Naive B cell (primary cell): ENCODE measurements at regions not wholly inside any gene's neighbourhood (a gene's known extent, or its start where the extent isn't known, plus 50 kb on each side); places are given as distances from the start of the nearest gene placed in this dataset.

Experiments used
- ATAC-seq, 2 donors: fragments of 150-1000 bp; cut with Tn5 transposase; 2 replicates each; pipeline ENCODE4 v1.10.0; 2021; ENCODE audit warnings: low read depth in 2 of 2, mild to moderate bottlenecking in 2 of 2, moderate library complexity in 2 of 2
- DNase-seq: peaks from one replicate; pipeline ENCODE4 v3.0.0; 2022
- H3K27ac Mint-ChIP-seq, 6 donors: one replicate each; pipeline ENCODE4 v1.8.0; 2020 to 2022; ENCODE audit warnings: mild to moderate bottlenecking in 6 of 6, mixed read lengths in 6 of 6, moderate library complexity in 5 of 6, inconsistent platforms in 2 of 6
- H3K27me3 Mint-ChIP-seq, 3 donors: one replicate each; pipeline ENCODE4 v1.8.0; 2021 to 2022; ENCODE audit warnings: mixed read lengths in 3 of 3, mild to moderate bottlenecking in 1 of 3
- H3K36me3 Mint-ChIP-seq, 2 donors: one replicate each; pipeline ENCODE4 v1.8.0; 2020 to 2022; ENCODE audit warnings: mixed read lengths in 2 of 2, inconsistent platforms in 1 of 2, mild to moderate bottlenecking in 1 of 2
- H3K4me1 Mint-ChIP-seq, 3 donors: one replicate each; pipeline ENCODE4 v1.8.0; 2020 to 2022; ENCODE audit warnings: mixed read lengths in 3 of 3, inconsistent platforms in 1 of 3, mild to moderate bottlenecking in 1 of 3, moderate library complexity in 1 of 3
- H3K4me3 Mint-ChIP-seq, 8 donors: one replicate each; pipeline ENCODE4 v1.8.0; 2020 to 2022; ENCODE audit warnings: mild to moderate bottlenecking in 8 of 8, mixed read lengths in 8 of 8, moderate library complexity in 8 of 8, inconsistent platforms in 2 of 8
- H3K9me3 Mint-ChIP-seq, 7 donors: one replicate each; pipeline ENCODE4 v1.8.0; 2020 to 2022; ENCODE audit warnings: mixed read lengths in 7 of 7, mild to moderate bottlenecking in 5 of 7, inconsistent platforms in 2 of 7, moderate library complexity in 1 of 7

DNA sequence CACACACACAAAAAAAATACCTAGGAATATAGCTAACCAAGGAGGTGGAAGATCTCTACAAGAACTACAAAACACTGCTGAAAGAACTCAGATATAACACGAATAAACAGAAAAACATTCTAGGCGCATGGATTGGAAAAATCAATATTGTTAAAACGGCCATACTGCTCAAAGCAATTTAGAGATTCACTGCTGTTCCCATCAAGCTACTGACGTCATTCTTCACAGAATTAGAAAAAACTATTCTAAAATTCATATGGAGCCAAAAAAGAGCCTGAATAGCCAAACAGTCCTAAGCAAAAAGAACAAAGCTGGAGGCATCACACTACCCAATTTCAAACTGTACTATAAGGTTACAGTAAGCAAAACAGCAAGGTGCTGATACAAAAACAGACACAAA is 390.2 kb downstream of the IDS start:
- Mint-ChIP-seq H3K27me3 (no peaks in the 10 kb centered on the region), H3K27ac (no peak overlapping the region), H3K36me3 (peaks cover 0 to 10% of the 10 kb centered on the region in 2 donors), H3K4me3 (no peak overlapping the region), H3K9me3 (peaks cover under 1 to 19% (median 14%) of the 10 kb centered on the region in 7 donors), H3K4me1 (no peaks in the 10 kb centered on the region)
- no peak for DNase-seq
- ATAC-seq, result no peak

DNA sequence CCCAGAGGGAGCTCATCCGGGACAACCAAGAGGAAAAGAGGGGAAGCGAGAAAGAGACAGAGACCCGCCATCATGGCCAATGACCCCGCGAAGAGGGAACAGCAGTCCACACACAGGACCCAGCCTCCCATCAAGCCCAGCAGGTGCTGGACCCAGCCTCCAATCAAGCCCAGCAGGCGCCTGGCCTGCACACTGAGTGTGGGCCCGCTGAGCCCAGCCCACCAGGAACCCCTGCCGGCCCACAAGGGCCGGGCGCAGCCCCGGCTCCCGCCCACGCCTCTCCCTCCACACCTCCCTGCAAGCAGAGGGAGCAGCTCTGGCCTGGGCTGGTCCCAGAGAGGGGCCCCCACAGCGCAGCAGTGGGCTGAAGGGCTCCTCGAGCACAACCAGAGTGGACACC is 391.1 kb downstream of the IDS start:
- DNase-seq (no peak), ATAC-seq (no peak)
- no peak overlapping the region for H3K4me3 Mint-ChIP-seq
- H3K27me3 Mint-ChIP-seq, result no peaks in the 10 kb centered on the region
- no peaks in the 10 kb centered on the region for H3K4me1 Mint-ChIP-seq
- peaks cover 7 to 25% (median 18%) of the 10 kb centered on the region in 7 donors for H3K9me3 Mint-ChIP-seq
- peak overlapping the region in 1 of 6 donors; percentile 14 for H3K27ac Mint-ChIP-seq
- H3K36me3 Mint-ChIP-seq, result peaks cover 0 to 18% of the 10 kb centered on the region in 2 donors

- peaks cover 0 to 4% (median 1%) of the 10 kb centered on the region in 7 donors for H3K9me3 Mint-ChIP-seq
- no peak for ATAC-seq
- no peak for DNase-seq
- H3K36me3 Mint-ChIP-seq, result no peaks in the 10 kb centered on the region
- no peak overlapping the region for H3K27ac Mint-ChIP-seq
- no peaks in the 10 kb centered on the region for H3K4me1 Mint-ChIP-seq
- H3K27me3 Mint-ChIP-seq, result no peaks in the 10 kb centered on the region
- H3K4me3 Mint-ChIP-seq, result no peak overlapping the region
Measured at GRCh38 chrX:149097786-149098185, 407.3 kb downstream of the IDS start.

DNA sequence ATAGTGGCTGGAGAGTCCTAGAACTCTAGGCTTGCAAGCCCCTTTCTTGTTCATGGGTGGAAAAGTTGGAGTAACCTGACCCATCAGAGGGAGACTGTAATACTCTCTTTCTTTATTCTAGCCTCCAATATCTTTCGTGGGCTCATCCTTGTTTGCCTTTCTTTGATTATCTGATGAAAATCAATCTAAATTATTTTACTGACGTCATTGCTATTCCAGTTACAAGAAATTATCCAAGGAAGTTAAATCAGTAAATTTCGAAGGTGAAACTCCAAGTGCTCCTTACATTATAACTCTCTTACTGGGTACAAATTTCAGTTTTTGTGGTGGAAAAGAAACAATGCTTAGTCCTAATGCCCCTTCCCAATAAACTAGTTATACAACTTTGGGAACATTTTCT is 412.9 kb downstream of the IDS start:
- Mint-ChIP-seq H3K9me3 (peaks cover 0 to 17% (median 6%) of the 10 kb centered on the region in 7 donors), H3K4me3 (no peak overlapping the region), H3K4me1 (no peaks in the 10 kb centered on the region), H3K27me3 (no peaks in the 10 kb centered on the region), H3K27ac (no peak overlapping the region), H3K36me3 (no peaks in the 10 kb centered on the region)
- DNase-seq (no peak), ATAC-seq (no peak)

GRCh38 chrX:149079805-149080406 is 425.2 kb downstream of the IDS start:
- Mint-ChIP-seq H3K27me3 (peaks cover 0 to 8% (median 0%) of the 10 kb centered on the region in 3 donors), H3K4me3 (no peak overlapping the region)
- no peak for ATAC-seq

GRCh38 chrX:149074398-149074797 is 430.7 kb downstream of the IDS start:
- peak in 1 of 2 donors; percentile 28 for ATAC-seq
- H3K36me3 Mint-ChIP-seq, result no peaks in the 10 kb centered on the region
- DNase-seq, result no peak
- no peak overlapping the region for H3K27ac Mint-ChIP-seq
- H3K9me3 Mint-ChIP-seq, result peaks cover 0 to 3% (median 0%) of the 10 kb centered on the region in 7 donors
- H3K4me3 Mint-ChIP-seq, result peak overlapping the region in 2 of 8 donors; percentile 27 to 38
- H3K4me1 Mint-ChIP-seq, result peaks cover 0 to 10% (median 0%) of the 10 kb centered on the region in 3 donors
- no peaks in the 10 kb centered on the region for H3K27me3 Mint-ChIP-seq

More at GRCh38 chrX:149079805-149080406, 425.2 kb downstream of the IDS start:
- peaks cover 0 to 1% (median 0%) of the 10 kb centered on the region in 3 donors for H3K4me1 Mint-ChIP-seq
- no peaks in the 10 kb centered on the region for H3K36me3 Mint-ChIP-seq
- peaks cover 0 to 5% (median 0%) of the 10 kb centered on the region in 7 donors for H3K9me3 Mint-ChIP-seq
- DNase-seq, result no peak
- peak overlapping the region in 1 of 6 donors; percentile 38 for H3K27ac Mint-ChIP-seq

DNA sequence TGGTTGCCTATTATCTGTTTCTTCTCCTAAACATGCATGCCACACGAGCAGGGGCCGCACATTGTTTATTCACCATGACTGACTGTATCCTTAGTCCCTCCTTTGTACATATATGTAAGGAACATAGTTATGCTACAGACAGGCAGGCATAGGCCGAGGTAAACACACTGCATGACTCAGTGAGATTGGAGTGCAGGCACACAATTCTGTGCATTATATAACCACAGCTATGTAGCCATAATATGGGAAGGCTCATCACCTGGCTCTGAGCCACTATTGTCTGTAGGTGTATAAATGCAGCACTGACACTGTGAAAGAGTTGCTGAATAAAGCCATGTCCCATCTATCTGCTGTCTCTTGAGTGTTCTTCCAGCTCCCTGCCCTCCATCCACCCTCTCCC is 431.6 kb downstream of the IDS start:
- Mint-ChIP-seq H3K4me1 (peaks cover 0 to 10% (median 0%) of the 10 kb centered on the region in 3 donors), H3K9me3 (peaks cover 0 to 3% (median 0%) of the 10 kb centered on the region in 7 donors), H3K27ac (peak overlapping the region in 1 of 6 donors; percentile 46), H3K4me3 (peak overlapping the region in 1 of 8 donors; percentile 42), H3K27me3 (no peaks in the 10 kb centered on the region), H3K36me3 (no peaks in the 10 kb centered on the region)
- no peak for ATAC-seq
- no peak for DNase-seq

GRCh38 chrX:149069899-149070298 is 435.2 kb downstream of the IDS start:
- H3K27me3 Mint-ChIP-seq, result no peaks in the 10 kb centered on the region
- peaks cover 0 to 9% (median 0%) of the 10 kb centered on the region in 3 donors for H3K4me1 Mint-ChIP-seq
- DNase-seq (no peak), ATAC-seq (no peak)
- H3K9me3 Mint-ChIP-seq, result peaks cover 0 to 7% (median 0%) of the 10 kb centered on the region in 7 donors
- H3K36me3 Mint-ChIP-seq, result no peaks in the 10 kb centered on the region
- no peak overlapping the region for H3K4me3 Mint-ChIP-seq
- no peak overlapping the region for H3K27ac Mint-ChIP-seq

GRCh38 chrX:149060921-149061320 is 444.2 kb downstream of the IDS start:
- H3K27ac Mint-ChIP-seq, result no peak overlapping the region
- DNase-seq (no peak), ATAC-seq (no peak)
- H3K4me1 Mint-ChIP-seq, result no peaks in the 10 kb centered on the region
- H3K27me3 Mint-ChIP-seq, result no peaks in the 10 kb centered on the region
- H3K36me3 Mint-ChIP-seq, result no peaks in the 10 kb centered on the region
- no peak overlapping the region for H3K4me3 Mint-ChIP-seq
- H3K9me3 Mint-ChIP-seq, result no peaks in the 10 kb centered on the region
